ENCODE measurements at regions not wholly inside any gene's neighbourhood (a gene's known extent, or its start where the extent isn't known, plus 50 kb on each side); places are given as distances from the start of the nearest gene placed in this dataset.

GRCh38 chr11:27263046-27263445 lies 100.0 kb downstream of the CCDC34 start:
- Histone ChIP-seq H3K27me3 (ENCODE audit: control insufficient read depth, insufficient read depth, low read length) (no peaks in the 10 kb centered on the region), H3K4me3 (ENCODE audit: low read depth, low read length) (no peak overlapping the region), H3K9me3 (ENCODE audit: control insufficient read depth, insufficient read depth, low read length) (no peaks in the 10 kb centered on the region), H3K4me1 (ENCODE audit: control insufficient read depth, insufficient read depth, low read length) (no peaks in the 10 kb centered on the region), H3K9ac (ENCODE audit: low read depth, low read length) (no peak overlapping the region), H3K36me3 (ENCODE audit: control insufficient read depth, insufficient read depth, low read length) (no peaks in the 10 kb centered on the region)

GRCh38 chr11:27255447-27255828 lies 107.6 kb downstream of the CCDC34 start:
- Histone ChIP-seq H3K9ac (ENCODE audit: low read depth, low read length) (no peak overlapping the region), H3K36me3 (ENCODE audit: control insufficient read depth, insufficient read depth, low read length) (no peaks in the 10 kb centered on the region), H3K4me1 (ENCODE audit: control insufficient read depth, insufficient read depth, low read length) (no peaks in the 10 kb centered on the region), H3K4me3 (ENCODE audit: low read depth, low read length) (no peak overlapping the region), H3K27me3 (ENCODE audit: control insufficient read depth, insufficient read depth, low read length) (no peaks in the 10 kb centered on the region), H3K9me3 (ENCODE audit: control insufficient read depth, insufficient read depth, low read length) (no peaks in the 10 kb centered on the region)

GRCh38 chr11:27254744-27255446 lies 108.1 kb downstream of the CCDC34 start:
- Histone ChIP-seq H3K9me3 (ENCODE audit: control insufficient read depth, insufficient read depth, low read length) (no peaks in the 10 kb centered on the region), H3K27me3 (ENCODE audit: control insufficient read depth, insufficient read depth, low read length) (no peaks in the 10 kb centered on the region), H3K4me1 (ENCODE audit: control insufficient read depth, insufficient read depth, low read length) (no peaks in the 10 kb centered on the region), H3K4me3 (ENCODE audit: low read depth, low read length) (no peak overlapping the region), H3K36me3 (ENCODE audit: control insufficient read depth, insufficient read depth, low read length) (no peaks in the 10 kb centered on the region), H3K9ac (ENCODE audit: low read depth, low read length) (no peak overlapping the region)

- H3K27me3 ChIP-seq (ENCODE audit: control insufficient read depth, insufficient read depth, low read length) = no peaks in the 10 kb centered on the region
- no peak overlapping the region for H3K4me3 ChIP-seq (ENCODE audit: low read depth, low read length)
- H3K9ac ChIP-seq (ENCODE audit: low read depth, low read length) = no peak overlapping the region
- no peaks in the 10 kb centered on the region for H3K9me3 ChIP-seq (ENCODE audit: control insufficient read depth, insufficient read depth, low read length)
- no peaks in the 10 kb centered on the region for H3K36me3 ChIP-seq (ENCODE audit: control insufficient read depth, insufficient read depth, low read length)
- peaks cover 9% of the 10 kb centered on the region for H3K4me1 ChIP-seq (ENCODE audit: control insufficient read depth, insufficient read depth, low read length)
Measured at GRCh38 chr11:27253224-27253623, 109.8 kb downstream of the CCDC34 start.

- Histone ChIP-seq H3K36me3 (ENCODE audit: control insufficient read depth, insufficient read depth, low read length) (no peaks in the 10 kb centered on the region), H3K27me3 (ENCODE audit: control insufficient read depth, insufficient read depth, low read length) (no peaks in the 10 kb centered on the region), H3K9me3 (ENCODE audit: control insufficient read depth, insufficient read depth, low read length) (no peaks in the 10 kb centered on the region), H3K4me1 (ENCODE audit: control insufficient read depth, insufficient read depth, low read length) (peaks cover 9% of the 10 kb centered on the region), H3K4me3 (ENCODE audit: low read depth, low read length) (no peak overlapping the region), H3K9ac (ENCODE audit: low read depth, low read length) (no peak overlapping the region)
Measured at GRCh38 chr11:27250867-27251665, 111.9 kb downstream of the CCDC34 start.

GRCh38 chr11:27248576-27249509 lies 114.2 kb downstream of the CCDC34 start:
- H3K4me1 ChIP-seq (ENCODE audit: control insufficient read depth, insufficient read depth, low read length) = peaks cover 9% of the 10 kb centered on the region
- H3K36me3 ChIP-seq (ENCODE audit: control insufficient read depth, insufficient read depth, low read length) = no peaks in the 10 kb centered on the region
- H3K9ac ChIP-seq (ENCODE audit: low read depth, low read length) = no peak overlapping the region
- H3K27me3 ChIP-seq (ENCODE audit: control insufficient read depth, insufficient read depth, low read length) = no peaks in the 10 kb centered on the region
- no peak overlapping the region for H3K4me3 ChIP-seq (ENCODE audit: low read depth, low read length)
- no peaks in the 10 kb centered on the region for H3K9me3 ChIP-seq (ENCODE audit: control insufficient read depth, insufficient read depth, low read length)

GRCh38 chr11:27247660-27248059 lies 115.4 kb downstream of the CCDC34 start:
- Histone ChIP-seq H3K4me3 (ENCODE audit: low read depth, low read length) (no peak overlapping the region), H3K9me3 (ENCODE audit: control insufficient read depth, insufficient read depth, low read length) (no peaks in the 10 kb centered on the region), H3K36me3 (ENCODE audit: control insufficient read depth, insufficient read depth, low read length) (no peaks in the 10 kb centered on the region), H3K27me3 (ENCODE audit: control insufficient read depth, insufficient read depth, low read length) (no peaks in the 10 kb centered on the region), H3K9ac (ENCODE audit: low read depth, low read length) (no peak overlapping the region), H3K4me1 (ENCODE audit: control insufficient read depth, insufficient read depth, low read length) (peaks cover 17% of the 10 kb centered on the region)

GRCh38 chr11:27246925-27247324 lies 116.1 kb downstream of the CCDC34 start:
- Histone ChIP-seq H3K9me3 (ENCODE audit: control insufficient read depth, insufficient read depth, low read length) (no peaks in the 10 kb centered on the region), H3K9ac (ENCODE audit: low read depth, low read length) (no peak overlapping the region), H3K36me3 (ENCODE audit: control insufficient read depth, insufficient read depth, low read length) (no peaks in the 10 kb centered on the region), H3K27me3 (ENCODE audit: control insufficient read depth, insufficient read depth, low read length) (no peaks in the 10 kb centered on the region), H3K4me3 (ENCODE audit: low read depth, low read length) (no peak overlapping the region), H3K4me1 (ENCODE audit: control insufficient read depth, insufficient read depth, low read length) (peaks cover 19% of the 10 kb centered on the region)

- Histone ChIP-seq H3K4me3 (ENCODE audit: low read depth, low read length) (no peak overlapping the region), H3K4me1 (ENCODE audit: control insufficient read depth, insufficient read depth, low read length) (peaks cover 19% of the 10 kb centered on the region), H3K27me3 (ENCODE audit: control insufficient read depth, insufficient read depth, low read length) (no peaks in the 10 kb centered on the region), H3K9me3 (ENCODE audit: control insufficient read depth, insufficient read depth, low read length) (no peaks in the 10 kb centered on the region), H3K36me3 (ENCODE audit: control insufficient read depth, insufficient read depth, low read length) (no peaks in the 10 kb centered on the region), H3K9ac (ENCODE audit: low read depth, low read length) (no peak overlapping the region)
Measured at GRCh38 chr11:27244900-27245299, 118.1 kb downstream of the CCDC34 start.

GRCh38 chr11:27242591-27242990 lies 120.4 kb downstream of the CCDC34 start:
- H3K4me1 ChIP-seq (ENCODE audit: control insufficient read depth, insufficient read depth, low read length) = peaks cover 10% of the 10 kb centered on the region
- H3K9ac ChIP-seq (ENCODE audit: low read depth, low read length) = no peak overlapping the region
- no peaks in the 10 kb centered on the region for H3K9me3 ChIP-seq (ENCODE audit: control insufficient read depth, insufficient read depth, low read length)
- no peaks in the 10 kb centered on the region for H3K36me3 ChIP-seq (ENCODE audit: control insufficient read depth, insufficient read depth, low read length)
- no peaks in the 10 kb centered on the region for H3K27me3 ChIP-seq (ENCODE audit: control insufficient read depth, insufficient read depth, low read length)
- H3K4me3 ChIP-seq (ENCODE audit: low read depth, low read length) = no peak overlapping the region

GRCh38 chr11:27241311-27242122 lies 121.5 kb downstream of the CCDC34 start:
- H3K27me3 ChIP-seq (ENCODE audit: control insufficient read depth, insufficient read depth, low read length) = no peaks in the 10 kb centered on the region
- H3K9ac ChIP-seq (ENCODE audit: low read depth, low read length) = no peak overlapping the region
- no peaks in the 10 kb centered on the region for H3K9me3 ChIP-seq (ENCODE audit: control insufficient read depth, insufficient read depth, low read length)
- H3K36me3 ChIP-seq (ENCODE audit: control insufficient read depth, insufficient read depth, low read length) = no peaks in the 10 kb centered on the region
- peaks cover 10% of the 10 kb centered on the region for H3K4me1 ChIP-seq (ENCODE audit: control insufficient read depth, insufficient read depth, low read length)
- H3K4me3 ChIP-seq (ENCODE audit: low read depth, low read length) = no peak overlapping the region

All from iPS-15b (cell line).